Activated CD4-positive, alpha-beta T cell treated with anti-CD3 and anti-CD28 coated beads, Interleukin-2, amount 10 ng/mL, durations not matched to agents 7 days and 5 days (primary cell): ENCODE measurements at regions not wholly inside any gene's neighbourhood (a gene's known extent, or its start where the extent isn't known, plus 50 kb on each side); places are given as distances from the start of the nearest gene placed in this dataset.

Experiments
- CTCF ChIA-PET: fragments of 350-600 bp; sonication (Branson Sonifier 250); formaldehyde crosslinking; loops from one replicate; lab custom pipeline; 2021; ENCODE audit warnings: antibody characterized with exemption; lab: Charles Lee
- POLR2A ChIA-PET: fragments of 350-600 bp; sonication (Branson Sonifier 250); formaldehyde crosslinking; loops from one replicate; lab custom pipeline; 2021; ENCODE audit warnings: antibody characterized with exemption; lab: Charles Lee
- DNase-seq: peaks from one replicate; pipeline ENCODE4 v3.0.0-alpha.2; 2020
- H3K27ac Mint-ChIP-seq: one replicate; pipeline ENCODE4 v1.8.0; 2021; ENCODE audit warnings: mild to moderate bottlenecking, moderate library complexity, mixed read lengths
- H3K27me3 Mint-ChIP-seq: one replicate; pipeline ENCODE4 v1.8.0; 2021; ENCODE audit warnings: mixed read lengths
- H3K36me3 Mint-ChIP-seq: one replicate; pipeline ENCODE4 v1.8.0; 2021; ENCODE audit warnings: low read depth, mixed read lengths
- H3K4me1 Mint-ChIP-seq: one replicate; pipeline ENCODE4 v1.8.0; 2021; ENCODE audit warnings: mixed read lengths
- H3K4me3 Mint-ChIP-seq: one replicate; pipeline ENCODE4 v1.8.0; 2021; ENCODE audit warnings: mild to moderate bottlenecking, moderate library complexity, mixed read lengths
- H3K9me3 Mint-ChIP-seq: one replicate; pipeline ENCODE4 v1.8.0; 2021; ENCODE audit warnings: mixed read lengths

GRCh38 chr17:69732272-69732918, 317.9 kb downstream of the MAP2K6 start:
- H3K36me3 Mint-ChIP-seq: peaks cover 4% of the 10 kb centered on the region

GRCh38 chr17:69733171-69734012, 318.9 kb downstream of the MAP2K6 start:
- CTCF ChIA-PET: no interaction called here
- peaks cover 13% of the 10 kb centered on the region for H3K27me3 Mint-ChIP-seq
- peaks cover 21% of the 10 kb centered on the region for H3K4me1 Mint-ChIP-seq
- H3K9me3 Mint-ChIP-seq: peaks cover 16% of the 10 kb centered on the region
- no peak overlapping the region for H3K4me3 Mint-ChIP-seq
- peaks cover 13% of the 10 kb centered on the region for H3K36me3 Mint-ChIP-seq
- H3K27ac Mint-ChIP-seq: no peak overlapping the region
- DNase-seq: no peak
- POLR2A ChIA-PET: no interaction called here

More at GRCh38 chr17:69732272-69732918, 317.9 kb downstream of the MAP2K6 start:
- Mint-ChIP-seq H3K27ac (no peak overlapping the region), H3K4me3 (no peak overlapping the region), H3K9me3 (peaks cover 9% of the 10 kb centered on the region), H3K4me1 (peaks cover 11% of the 10 kb centered on the region), H3K27me3 (peaks cover 19% of the 10 kb centered on the region)
- ChIA-PET CTCF (no interaction called here), POLR2A (no interaction called here)
- no peak for DNase-seq

- H3K4me1 Mint-ChIP-seq: peaks cover 33% of the 10 kb centered on the region
- H3K27ac Mint-ChIP-seq: no peak overlapping the region
- no peak overlapping the region for H3K4me3 Mint-ChIP-seq
- peaks cover 20% of the 10 kb centered on the region for H3K9me3 Mint-ChIP-seq
- POLR2A ChIA-PET: interaction anchor here (0.6 kb wide), 1 partner anchor 182 kb away, joined by 3 read pairs; no protein-coding TSS in a partner anchor
- H3K27me3 Mint-ChIP-seq: peaks cover 10% of the 10 kb centered on the region
- no peak for DNase-seq
- CTCF ChIA-PET: no interaction called here
- H3K36me3 Mint-ChIP-seq: peaks cover 16% of the 10 kb centered on the region
Observed at GRCh38 chr17:69734656-69735055, 320.2 kb downstream of the MAP2K6 start.

- peaks cover 24% of the 10 kb centered on the region for H3K9me3 Mint-ChIP-seq
- H3K27ac Mint-ChIP-seq: no peak overlapping the region
- peaks cover 17% of the 10 kb centered on the region for H3K36me3 Mint-ChIP-seq
- POLR2A ChIA-PET: no interaction called here
- CTCF ChIA-PET: no interaction called here
- H3K27me3 Mint-ChIP-seq: peaks cover 10% of the 10 kb centered on the region
- no peak overlapping the region for H3K4me3 Mint-ChIP-seq
- peaks cover 39% of the 10 kb centered on the region for H3K4me1 Mint-ChIP-seq
- no peak for DNase-seq
Observed at GRCh38 chr17:69735285-69735684, 320.8 kb downstream of the MAP2K6 start.

GRCh38 chr17:69743091-69743490, 328.6 kb downstream of the MAP2K6 start:
- DNase-seq: no peak
- CTCF ChIA-PET: no interaction called here
- Mint-ChIP-seq H3K4me3 (no peak overlapping the region), H3K27me3 (no peaks in the 10 kb centered on the region), H3K4me1 (peaks cover 21% of the 10 kb centered on the region), H3K9me3 (peaks cover 15% of the 10 kb centered on the region), H3K36me3 (peaks cover 9% of the 10 kb centered on the region), H3K27ac (no peak overlapping the region)
- POLR2A ChIA-PET: no interaction called here

GRCh38 chr17:69744512-69745070, 330.1 kb downstream of the MAP2K6 start:
- DNase-seq: no peak
- Mint-ChIP-seq H3K4me3 (no peak overlapping the region), H3K4me1 (peaks cover 6% of the 10 kb centered on the region), H3K9me3 (peaks cover 10% of the 10 kb centered on the region), H3K27ac (no peak overlapping the region), H3K36me3 (peaks cover 3% of the 10 kb centered on the region), H3K27me3 (no peaks in the 10 kb centered on the region)
- ChIA-PET CTCF (no interaction called here), POLR2A (no interaction called here)

GRCh38 chr17:69749911-69750310, 325.1 kb upstream of the KCNJ16 start:
- Mint-ChIP-seq H3K36me3 (no peaks in the 10 kb centered on the region), H3K27ac (no peak overlapping the region), H3K27me3 (peaks cover 4% of the 10 kb centered on the region), H3K9me3 (peaks cover 5% of the 10 kb centered on the region), H3K4me3 (no peak overlapping the region), H3K4me1 (no peaks in the 10 kb centered on the region)
- CTCF ChIA-PET: no interaction called here
- no peak for DNase-seq
- POLR2A ChIA-PET: no interaction called here

- peaks cover 10% of the 10 kb centered on the region for H3K27me3 Mint-ChIP-seq
- no peak for DNase-seq
- no peak overlapping the region for H3K4me3 Mint-ChIP-seq
- no peaks in the 10 kb centered on the region for H3K36me3 Mint-ChIP-seq
- H3K9me3 Mint-ChIP-seq: peaks cover 4% of the 10 kb centered on the region
- H3K27ac Mint-ChIP-seq: no peak overlapping the region
- CTCF ChIA-PET: no interaction called here
- POLR2A ChIA-PET: no interaction called here
- no peaks in the 10 kb centered on the region for H3K4me1 Mint-ChIP-seq
Observed at GRCh38 chr17:69757688-69758430, 317.2 kb upstream of the KCNJ16 start.

- H3K4me1 Mint-ChIP-seq: no peaks in the 10 kb centered on the region
- CTCF ChIA-PET: no interaction called here
- no peaks in the 10 kb centered on the region for H3K36me3 Mint-ChIP-seq
- POLR2A ChIA-PET: no interaction called here
- no peak overlapping the region for H3K4me3 Mint-ChIP-seq
- peaks cover 4% of the 10 kb centered on the region for H3K9me3 Mint-ChIP-seq
- peaks cover 8% of the 10 kb centered on the region for H3K27me3 Mint-ChIP-seq
- no peak overlapping the region for H3K27ac Mint-ChIP-seq
- no peak for DNase-seq
Observed at GRCh38 chr17:69760562-69760961, 314.5 kb upstream of the KCNJ16 start.

- no peaks in the 10 kb centered on the region for H3K36me3 Mint-ChIP-seq
- ChIA-PET CTCF (no interaction called here), POLR2A (no interaction called here)
- H3K9me3 Mint-ChIP-seq: peaks cover 4% of the 10 kb centered on the region
- no peaks in the 10 kb centered on the region for H3K4me1 Mint-ChIP-seq
- no peak overlapping the region for H3K27ac Mint-ChIP-seq
- no peak for DNase-seq
- H3K27me3 Mint-ChIP-seq: peaks cover 8% of the 10 kb centered on the region
- H3K4me3 Mint-ChIP-seq: no peak overlapping the region
Observed at GRCh38 chr17:69761011-69761410, 314.0 kb upstream of the KCNJ16 start.

- H3K4me3 Mint-ChIP-seq: no peak overlapping the region
- no peaks in the 10 kb centered on the region for H3K36me3 Mint-ChIP-seq
- ChIA-PET CTCF (no interaction called here), POLR2A (interaction anchor here (0.6 kb wide), 1 partner anchor 10 kb away, joined by 3 read pairs; no protein-coding TSS in a partner anchor)
- no peak for DNase-seq
- no peak overlapping the region for H3K27ac Mint-ChIP-seq
- H3K9me3 Mint-ChIP-seq: peaks cover 4% of the 10 kb centered on the region
- peaks cover 8% of the 10 kb centered on the region for H3K27me3 Mint-ChIP-seq
- H3K4me1 Mint-ChIP-seq: no peaks in the 10 kb centered on the region
Observed at GRCh38 chr17:69761767-69762321, 313.2 kb upstream of the KCNJ16 start.

- no peaks in the 10 kb centered on the region for H3K36me3 Mint-ChIP-seq
- peaks cover 8% of the 10 kb centered on the region for H3K27me3 Mint-ChIP-seq
- POLR2A ChIA-PET: interaction anchor here (0.6 kb wide), 1 partner anchor 9 kb away, joined by 3 read pairs; no protein-coding TSS in a partner anchor
- H3K4me1 Mint-ChIP-seq: no peaks in the 10 kb centered on the region
- DNase-seq: no peak
- no peak overlapping the region for H3K4me3 Mint-ChIP-seq
- CTCF ChIA-PET: no interaction called here
- peaks cover 4% of the 10 kb centered on the region for H3K9me3 Mint-ChIP-seq
- no peak overlapping the region for H3K27ac Mint-ChIP-seq
Observed at GRCh38 chr17:69762359-69762758, 312.7 kb upstream of the KCNJ16 start.
